Neutrophil (primary cell): ENCODE measurements at regions not wholly inside any gene's neighbourhood (a gene's known extent, or its start where the extent isn't known, plus 50 kb on each side); places are given as distances from the start of the nearest gene placed in this dataset.
"Not testable (repeated sequence)": the region's sequence is repeated elsewhere in the genome, so short reads cannot be mapped to it uniquely, and the experiment has no call there.

ENCODE experiments used
- H3K27ac ChIP-seq: fragments of 200-600 bp; sonication (generic); 2 replicates; pipeline ENCODE4 v1.5.1; 2016; ENCODE audit warnings: mild to moderate bottlenecking, moderate library complexity
- H3K27me3 ChIP-seq: fragments of 200-600 bp; sonication (generic); 2 replicates; pipeline ENCODE4 v1.6.0; 2016; ENCODE audit warnings: mild to moderate bottlenecking
- H3K36me3 ChIP-seq: fragments of 200-600 bp; sonication (generic); 2 replicates; pipeline ENCODE4 v1.5.1; 2017
- H3K4me1 ChIP-seq, 2 experiments: fragments of 200-600 bp in 1 of 2; sonication (generic) in 1 of 2; 1 replicate in 1 of 2; 2 replicates in 1 of 2; pipeline versions ENCODE4 v1.5.1 to v1.6.1; 2013 to 2016; ENCODE audit warnings: low read depth in 1 of 2, low read length in 1 of 2, mild to moderate bottlenecking in 1 of 2, moderate library complexity in 1 of 2; ENCODE audit not compliant: control insufficient read depth in 1 of 2, insufficient read depth in 1 of 2
- H3K4me3 ChIP-seq, 2 experiments: fragments of 200-600 bp in 1 of 2; sonication (generic) in 1 of 2; 1 replicate in 1 of 2; 2 replicates in 1 of 2; pipeline ENCODE4 v1.5.1; 2013 to 2016; ENCODE audit warnings: low read depth in 1 of 2, low read length in 1 of 2, mild to moderate bottlenecking in 1 of 2, moderate library complexity in 1 of 2
- H3K9me3 ChIP-seq: fragments of 200-600 bp; sonication (generic); 2 replicates; pipeline ENCODE4 v1.5.1; 2016
- TF ChIP-seq, protein P1 (sequence below): fragments of 200-600 bp; sonication (generic); IDR thresholded peaks from 2 replicates; pipeline ENCODE4 v1.5.1; 2016; ENCODE audit warnings: antibody characterized with exemption

GRCh38 chr1:163985700-163986099, 573.3 kb upstream of the PBX1 start:
- no peak overlapping the region for H3K27ac ChIP-seq
- H3K27me3 ChIP-seq, result no peaks in the 10 kb centered on the region
- H3K4me1 ChIP-seq, result no peaks in the 10 kb centered on the region
- H3K36me3 ChIP-seq, result no peaks in the 10 kb centered on the region
- H3K9me3 ChIP-seq, result no peaks in the 10 kb centered on the region
- TF ChIP-seq, protein P1, sequence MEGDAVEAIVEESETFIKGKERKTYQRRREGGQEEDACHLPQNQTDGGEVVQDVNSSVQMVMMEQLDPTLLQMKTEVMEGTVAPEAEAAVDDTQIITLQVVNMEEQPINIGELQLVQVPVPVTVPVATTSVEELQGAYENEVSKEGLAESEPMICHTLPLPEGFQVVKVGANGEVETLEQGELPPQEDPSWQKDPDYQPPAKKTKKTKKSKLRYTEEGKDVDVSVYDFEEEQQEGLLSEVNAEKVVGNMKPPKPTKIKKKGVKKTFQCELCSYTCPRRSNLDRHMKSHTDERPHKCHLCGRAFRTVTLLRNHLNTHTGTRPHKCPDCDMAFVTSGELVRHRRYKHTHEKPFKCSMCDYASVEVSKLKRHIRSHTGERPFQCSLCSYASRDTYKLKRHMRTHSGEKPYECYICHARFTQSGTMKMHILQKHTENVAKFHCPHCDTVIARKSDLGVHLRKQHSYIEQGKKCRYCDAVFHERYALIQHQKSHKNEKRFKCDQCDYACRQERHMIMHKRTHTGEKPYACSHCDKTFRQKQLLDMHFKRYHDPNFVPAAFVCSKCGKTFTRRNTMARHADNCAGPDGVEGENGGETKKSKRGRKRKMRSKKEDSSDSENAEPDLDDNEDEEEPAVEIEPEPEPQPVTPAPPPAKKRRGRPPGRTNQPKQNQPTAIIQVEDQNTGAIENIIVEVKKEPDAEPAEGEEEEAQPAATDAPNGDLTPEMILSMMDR, result no peak
- H3K4me3 ChIP-seq, result no peak overlapping the region

DNA sequence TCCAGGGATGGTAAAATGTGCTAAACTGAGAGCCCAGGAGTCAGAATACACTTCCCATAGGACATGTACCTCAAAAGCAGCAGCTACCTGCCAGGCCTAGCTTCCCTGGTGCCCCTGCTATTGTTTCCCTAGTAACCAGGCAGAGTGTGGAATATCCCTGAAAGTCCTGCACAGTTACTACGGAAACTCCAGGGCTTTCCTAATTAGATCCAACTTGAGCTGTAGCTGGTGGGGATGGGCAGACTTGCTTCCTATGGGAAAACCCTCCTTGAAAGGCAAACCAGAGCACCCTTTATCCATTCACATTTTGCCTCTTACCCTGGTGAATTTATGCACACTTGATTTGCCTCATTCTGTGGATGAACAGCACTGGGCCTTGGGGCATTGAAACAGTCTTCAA, 559.9 kb upstream of the PBX1 start:
- TF ChIP-seq, protein P1, result no peak
- H3K4me1 ChIP-seq, result no peaks in the 10 kb centered on the region
- H3K27ac ChIP-seq, result no peak overlapping the region
- no peaks in the 10 kb centered on the region for H3K36me3 ChIP-seq
- no peaks in the 10 kb centered on the region for H3K27me3 ChIP-seq
- peaks cover 2% of the 10 kb centered on the region for H3K9me3 ChIP-seq
- no peak overlapping the region for H3K4me3 ChIP-seq

DNA sequence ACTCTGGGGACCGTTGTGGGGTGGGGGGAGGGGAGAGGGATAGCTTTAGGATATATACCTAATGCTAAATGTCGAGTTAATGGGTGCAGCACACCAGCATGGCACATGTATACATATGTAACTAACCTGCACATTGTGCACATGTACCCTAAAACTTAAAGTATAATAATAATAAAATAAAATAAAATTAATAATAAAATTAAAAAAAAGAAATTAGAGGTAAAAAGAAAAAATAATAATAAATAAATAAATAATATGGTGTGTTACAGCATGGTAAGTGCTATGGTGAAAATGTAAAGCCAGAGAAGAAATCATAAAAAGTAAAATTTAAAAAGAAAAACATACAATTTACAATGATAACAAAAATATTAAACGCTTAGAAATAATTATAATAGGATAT, 552.8 kb upstream of the PBX1 start:
- not testable (repeated sequence) for H3K4me1 ChIP-seq, H3K27ac ChIP-seq, H3K36me3 ChIP-seq, H3K9me3 ChIP-seq, H3K27me3 ChIP-seq, H3K4me3 ChIP-seq

DNA sequence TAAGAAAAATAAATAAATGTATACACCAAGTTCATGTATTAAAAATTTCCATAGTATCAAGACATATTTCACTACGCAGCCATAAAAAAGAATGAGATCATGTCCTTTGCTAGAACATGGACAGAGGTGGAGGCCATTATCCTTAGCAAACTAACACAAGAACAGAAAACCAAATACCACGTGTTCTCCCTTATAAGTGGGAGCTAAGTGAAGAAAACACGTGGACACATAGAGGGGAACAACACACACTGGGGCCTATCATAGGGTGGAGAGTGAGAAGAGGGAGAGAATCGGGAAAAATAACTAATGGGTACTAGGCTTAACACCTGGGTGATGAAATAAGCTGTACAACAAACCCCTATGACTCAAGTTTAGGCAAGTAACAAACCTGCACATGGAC, 552.4 kb upstream of the PBX1 start:
- Histone ChIP-seq H3K27me3 (no peaks in the 10 kb centered on the region), H3K9me3 (no peaks in the 10 kb centered on the region), H3K36me3 (no peaks in the 10 kb centered on the region), H3K4me1 (no peaks in the 10 kb centered on the region), H3K27ac (no peak overlapping the region), H3K4me3 (no peak overlapping the region)
- TF ChIP-seq, protein P1, result no peak

- Histone ChIP-seq H3K27ac (no peak overlapping the region), H3K9me3 (no peaks in the 10 kb centered on the region), H3K27me3 (no peaks in the 10 kb centered on the region), H3K36me3 (no peaks in the 10 kb centered on the region), H3K4me3 (no peak overlapping the region), H3K4me1 (no peaks in the 10 kb centered on the region)
- TF ChIP-seq, protein P1, result no peak
These were observed 541.7 kb upstream of the PBX1 start for GRCh38 chr1:164017239-164017638.

DNA sequence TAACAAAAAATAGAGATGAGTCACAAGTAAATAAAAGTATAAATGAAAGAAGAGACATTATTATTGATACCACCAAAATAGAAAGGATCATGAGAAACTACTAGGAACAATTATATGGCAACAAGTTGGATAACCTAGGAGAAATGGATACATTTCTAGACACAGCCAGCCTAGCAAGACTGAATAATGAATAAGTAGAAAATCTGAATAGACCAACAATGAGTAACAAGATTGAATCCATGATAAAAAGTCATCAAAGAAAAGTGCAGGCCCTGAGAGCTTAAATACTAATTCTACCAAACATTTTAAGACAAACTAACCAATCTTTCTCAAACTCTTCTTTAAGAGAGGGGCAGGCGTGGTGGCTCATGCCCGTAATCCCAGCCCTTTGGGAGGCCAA, 538.6 kb upstream of the PBX1 start:
- H3K9me3 ChIP-seq, result no peaks in the 10 kb centered on the region
- H3K27ac ChIP-seq, result no peak overlapping the region
- H3K4me3 ChIP-seq, result no peak overlapping the region
- H3K4me1 ChIP-seq, result no peaks in the 10 kb centered on the region
- H3K36me3 ChIP-seq, result no peaks in the 10 kb centered on the region
- H3K27me3 ChIP-seq, result no peaks in the 10 kb centered on the region
- TF ChIP-seq, protein P1, result no peak
